ENCODE measurements at regions not wholly inside any gene's neighbourhood (a gene's known extent, or its start where the extent isn't known, plus 50 kb on each side); places are given as distances from the start of the nearest gene placed in this dataset.

DNA sequence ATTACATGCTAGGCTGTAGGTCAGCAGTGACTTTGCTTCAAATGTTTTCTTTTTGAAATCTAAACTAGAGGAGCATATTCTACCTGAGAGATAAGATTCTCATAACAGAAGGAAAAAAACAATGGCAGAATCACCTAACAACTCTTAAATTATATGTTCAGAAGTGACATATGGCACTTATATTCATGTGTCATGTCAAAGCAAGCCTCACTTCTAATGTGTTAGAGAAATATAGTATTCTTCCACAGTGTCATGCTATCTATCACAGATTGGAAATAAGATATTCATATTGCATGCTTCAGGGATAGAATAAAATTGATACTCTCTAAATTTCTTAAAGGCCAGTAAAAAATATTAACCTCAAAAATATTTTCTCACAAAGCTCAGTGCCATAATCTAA, 874.6 kb upstream of the PRMT6 start:
- ATAC-seq, result no peak

DNA sequence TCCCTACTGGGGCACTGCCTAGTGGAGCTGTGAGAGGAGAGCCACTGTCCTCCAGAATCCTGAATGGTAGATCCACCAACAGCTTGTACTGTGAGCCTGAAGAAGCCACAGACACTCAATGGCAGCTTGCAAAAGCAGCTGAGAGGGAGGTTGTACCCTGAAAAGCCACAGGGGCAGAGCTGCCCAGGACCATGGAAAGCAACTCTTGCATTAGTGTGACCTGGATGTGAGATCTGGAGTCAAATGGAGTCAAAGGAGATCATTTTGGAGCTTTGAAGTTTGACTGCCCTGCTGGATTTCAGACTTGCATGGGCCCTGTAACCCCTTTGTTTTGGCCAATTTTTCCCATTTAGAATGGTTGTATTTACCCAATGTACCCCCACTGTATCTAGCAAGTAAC, 871.4 kb upstream of the PRMT6 start:
- no peak for ATAC-seq

DNA sequence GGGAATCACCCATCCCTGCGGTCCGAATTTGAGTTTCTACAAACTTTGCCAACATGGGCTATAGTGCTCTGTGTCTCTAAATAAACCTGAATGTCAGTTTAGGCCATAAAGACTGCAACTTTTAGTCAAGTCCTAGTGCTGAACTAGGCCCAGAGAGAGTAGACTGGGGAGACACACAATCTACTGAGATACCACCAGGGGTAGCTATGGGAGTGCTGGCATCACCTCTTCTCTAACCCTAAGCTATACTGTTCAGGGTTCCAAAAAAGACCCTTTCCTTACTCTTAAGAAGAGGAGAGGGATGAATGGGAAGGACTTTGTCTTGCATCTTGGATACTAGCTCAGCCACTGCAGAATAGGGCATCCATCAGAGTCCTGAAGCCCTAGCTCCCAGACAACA, 866.7 kb upstream of the PRMT6 start:
- no peak for ATAC-seq

DNA sequence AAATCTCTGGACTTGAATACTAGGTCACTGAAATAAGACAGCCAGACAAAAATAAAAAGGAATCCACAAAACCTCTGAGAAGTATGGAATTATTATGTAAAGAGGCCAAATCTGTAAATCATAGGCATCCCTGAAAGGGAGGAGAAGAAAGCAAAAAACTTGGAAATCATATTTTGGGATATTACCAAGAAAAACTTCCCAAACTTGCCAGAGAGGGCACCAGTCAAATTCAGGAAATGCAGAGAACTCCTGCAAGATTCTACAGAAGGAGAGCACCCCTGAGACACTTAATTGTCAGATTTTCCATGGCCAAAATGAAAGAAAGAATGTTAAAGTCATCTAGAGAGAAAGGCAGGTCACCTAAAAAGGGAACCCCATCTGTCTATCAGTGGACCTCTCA, 862.3 kb upstream of the PRMT6 start:
- no peak for ATAC-seq

DNA sequence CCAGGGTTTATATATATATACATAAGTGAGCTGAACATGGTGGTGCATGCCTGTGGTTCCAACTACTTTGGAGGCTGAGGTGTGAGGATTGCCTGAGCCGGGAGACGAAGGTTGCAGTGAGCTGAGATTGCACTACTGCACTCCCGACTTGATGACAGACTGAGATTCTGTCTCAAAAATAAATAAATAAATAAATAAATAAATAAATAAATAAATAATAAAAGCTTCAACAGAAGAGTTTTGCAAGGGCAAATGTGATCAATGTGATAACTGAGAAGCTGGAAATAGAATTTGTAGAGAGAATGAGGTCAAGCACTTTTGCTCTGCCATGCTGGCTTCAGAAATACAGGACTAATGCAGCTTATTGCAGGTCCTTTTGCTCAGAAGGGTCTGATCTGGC, 855.8 kb upstream of the PRMT6 start:
- no peak for ATAC-seq

DNA sequence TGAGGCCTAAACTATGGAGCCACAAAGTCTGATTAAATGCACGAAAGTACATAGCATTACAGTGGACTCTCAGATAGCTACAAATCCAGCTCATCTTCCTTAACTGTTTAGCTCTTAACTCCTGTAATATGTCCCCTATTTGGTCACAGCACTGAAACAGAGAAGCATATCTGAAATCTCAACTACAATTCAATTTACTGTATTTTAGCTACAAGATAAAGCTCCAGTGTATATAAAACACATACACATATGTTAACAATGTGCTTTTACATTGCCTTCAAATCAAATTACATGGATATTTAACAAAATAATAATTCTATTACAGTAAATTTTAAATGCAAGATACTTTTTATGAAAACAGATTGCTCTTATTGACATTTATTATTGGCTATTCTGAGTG, 849.3 kb upstream of the PRMT6 start:
- ATAC-seq, result no peak

DNA sequence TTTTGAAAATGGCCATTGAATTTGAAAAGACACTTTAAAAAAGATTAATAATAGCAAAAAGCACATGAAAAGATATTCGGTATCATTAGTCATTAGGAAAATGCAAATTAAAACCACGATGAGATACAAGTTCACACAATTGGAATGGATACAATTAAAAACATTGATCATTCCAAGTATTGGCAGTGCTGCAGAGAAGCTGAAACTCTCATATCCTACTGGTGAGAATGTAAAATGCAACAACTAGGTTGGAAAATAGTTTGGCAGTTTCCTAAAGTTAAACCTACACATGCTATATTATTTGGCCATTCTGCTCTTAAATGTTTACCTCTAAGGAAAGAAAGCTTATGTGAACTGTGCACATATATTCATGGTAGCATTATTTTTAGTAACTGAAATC, 838.7 kb upstream of the PRMT6 start:
- no peak for ATAC-seq

DNA sequence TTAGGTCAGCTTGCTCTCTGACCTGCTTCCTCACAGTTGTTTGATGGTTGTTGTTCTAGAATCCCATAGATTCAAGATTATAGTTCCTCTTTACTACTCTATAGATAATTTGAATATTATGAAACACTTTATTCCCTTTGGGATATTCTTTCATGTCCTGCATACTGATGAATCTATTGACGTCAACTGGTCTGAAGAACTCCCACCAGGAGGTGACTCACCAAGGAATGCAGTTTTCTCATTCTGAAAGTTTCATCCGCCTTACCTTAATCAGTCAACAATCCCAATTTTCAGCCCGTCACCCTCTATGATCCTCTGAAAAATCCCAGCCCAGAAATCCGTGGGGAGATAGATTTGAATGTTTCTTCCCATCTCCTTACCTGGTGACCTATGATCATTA, 834.1 kb upstream of the PRMT6 start:
- ATAC-seq, result no peak

DNA sequence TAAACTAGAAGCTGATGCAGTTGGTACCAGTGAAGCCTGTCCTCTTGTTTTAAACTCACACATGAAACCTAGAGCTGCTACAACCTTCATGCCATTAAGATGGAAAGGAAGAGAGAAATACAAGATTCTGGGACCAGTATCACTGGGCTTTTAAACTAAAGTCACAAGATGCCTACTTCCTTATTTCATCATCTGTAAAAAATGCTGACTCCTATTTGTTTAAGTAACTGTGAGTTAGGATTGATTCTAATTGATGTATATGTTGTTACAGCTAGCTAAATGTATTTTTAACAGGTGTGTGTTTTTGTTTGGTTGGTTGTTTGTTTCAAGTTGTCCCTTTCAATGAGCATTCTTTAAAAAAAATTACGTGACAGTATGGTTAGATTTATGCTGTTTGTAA, 833.3 kb upstream of the PRMT6 start:
- ATAC-seq, result no peak

DNA sequence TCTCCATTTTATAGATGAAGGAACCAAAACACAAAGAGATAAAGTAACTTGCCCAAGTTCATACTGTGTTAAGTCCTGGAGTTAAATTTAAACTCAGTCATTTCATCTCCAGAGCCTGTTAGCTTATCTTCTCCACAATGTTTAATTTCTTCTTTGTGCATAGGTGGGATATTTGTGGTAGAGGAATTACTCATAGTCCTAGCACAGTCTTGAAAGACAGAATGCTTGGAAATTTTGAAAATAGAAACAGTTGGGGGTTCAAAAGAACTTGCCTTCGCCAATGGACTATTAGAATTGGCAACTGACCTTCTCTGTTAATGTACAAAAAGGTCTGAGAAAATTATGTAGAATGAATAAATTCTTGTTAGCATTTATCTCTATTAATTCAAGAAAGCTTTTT, 832.0 kb upstream of the PRMT6 start:
- ATAC-seq, result no peak

DNA sequence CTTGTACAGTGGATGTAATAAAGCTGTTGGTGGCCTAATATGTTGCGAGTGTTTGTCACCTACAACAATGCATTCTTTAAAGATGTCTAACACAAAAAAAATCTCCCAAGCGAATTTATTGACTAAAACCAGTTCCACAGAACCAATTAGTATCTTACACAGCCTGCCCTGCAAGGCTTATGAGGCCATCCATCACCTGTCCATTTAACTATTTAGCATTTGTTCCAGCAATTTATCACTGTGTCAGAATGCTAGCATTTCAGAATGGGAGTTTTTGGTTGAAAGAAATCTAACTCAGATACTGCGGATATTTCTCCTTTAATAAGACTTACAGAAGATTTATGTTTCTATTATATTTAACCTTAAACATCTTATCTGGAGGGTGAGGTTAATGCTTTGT, 831.1 kb upstream of the PRMT6 start:
- no peak for ATAC-seq

DNA sequence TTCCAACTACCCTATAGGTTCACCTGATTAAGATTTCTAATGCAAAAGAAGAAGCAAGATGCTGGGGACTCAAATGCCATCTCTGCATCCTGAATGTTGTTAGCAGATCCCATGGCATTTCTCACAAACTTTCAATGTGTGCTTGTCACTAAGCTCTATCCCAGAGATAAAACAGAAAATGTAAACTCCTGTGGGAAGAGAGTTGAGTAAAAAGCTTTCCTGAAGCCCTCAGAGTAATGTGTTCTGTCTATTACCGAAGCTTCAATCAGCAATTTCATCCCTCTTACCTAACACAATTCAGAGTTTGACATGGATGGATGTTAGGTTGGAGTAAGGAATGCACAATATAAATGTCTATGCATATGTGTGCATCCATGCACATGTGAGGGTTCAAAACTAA, 829.9 kb upstream of the PRMT6 start:
- no peak for ATAC-seq

DNA sequence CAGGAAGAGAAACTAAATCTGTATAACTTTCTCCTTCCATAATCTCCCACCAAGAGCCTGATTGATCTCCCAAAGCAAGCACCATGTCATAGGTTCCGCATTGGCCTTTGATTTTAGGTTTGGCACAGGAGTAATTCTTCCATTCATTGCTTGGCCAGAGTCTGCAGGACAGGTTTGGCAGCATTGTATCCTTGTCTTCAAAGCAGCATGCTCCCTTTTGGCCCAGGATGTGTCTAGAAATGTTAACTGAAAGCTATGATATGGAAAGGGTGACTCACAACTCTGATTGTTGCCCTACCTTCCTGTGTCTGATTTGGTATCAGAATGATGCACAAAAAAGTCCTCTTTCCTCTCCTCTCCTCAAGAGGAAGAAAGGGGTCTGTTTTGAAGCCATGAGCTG, 824.3 kb upstream of the PRMT6 start:
- ATAC-seq, result no peak

DNA sequence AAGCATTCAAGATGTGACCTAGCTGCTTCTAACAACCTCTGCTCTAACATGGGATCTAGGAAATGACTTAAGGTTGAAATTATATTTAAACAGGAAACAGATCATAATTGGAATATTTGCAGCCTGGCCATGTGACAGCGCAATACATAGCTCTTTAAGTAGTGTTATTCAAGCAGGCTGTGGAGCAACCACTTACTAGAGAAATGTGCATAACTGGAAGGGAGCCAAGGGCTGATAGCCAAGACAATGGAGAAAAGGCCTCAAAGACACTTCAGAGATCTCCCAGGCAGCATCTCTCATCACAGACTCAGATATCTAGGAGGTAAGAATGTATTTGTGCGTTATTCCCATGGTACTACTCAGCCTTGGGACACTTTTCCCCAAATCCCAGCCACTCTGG, 823.0 kb upstream of the PRMT6 start:
- no peak for ATAC-seq

DNA sequence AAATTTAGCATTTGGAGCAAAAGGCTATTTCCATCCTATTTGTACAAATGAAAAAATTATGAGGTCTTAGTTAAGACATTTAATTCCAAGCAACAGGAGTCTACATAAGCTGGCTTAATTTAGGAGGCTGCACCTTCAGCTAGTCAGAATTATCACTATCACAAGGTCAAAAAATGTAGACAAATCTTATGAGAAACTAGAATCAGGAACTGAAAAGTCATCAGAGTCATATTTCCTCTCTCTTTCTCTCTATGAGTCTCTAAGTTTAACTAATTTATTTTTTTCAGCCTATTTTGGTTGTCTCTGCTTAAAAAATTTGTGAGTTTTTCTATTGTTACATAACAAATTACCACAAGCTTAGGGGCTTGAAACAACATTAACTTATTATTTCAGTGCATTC, 807.1 kb upstream of the PRMT6 start:
- no peak for ATAC-seq

DNA sequence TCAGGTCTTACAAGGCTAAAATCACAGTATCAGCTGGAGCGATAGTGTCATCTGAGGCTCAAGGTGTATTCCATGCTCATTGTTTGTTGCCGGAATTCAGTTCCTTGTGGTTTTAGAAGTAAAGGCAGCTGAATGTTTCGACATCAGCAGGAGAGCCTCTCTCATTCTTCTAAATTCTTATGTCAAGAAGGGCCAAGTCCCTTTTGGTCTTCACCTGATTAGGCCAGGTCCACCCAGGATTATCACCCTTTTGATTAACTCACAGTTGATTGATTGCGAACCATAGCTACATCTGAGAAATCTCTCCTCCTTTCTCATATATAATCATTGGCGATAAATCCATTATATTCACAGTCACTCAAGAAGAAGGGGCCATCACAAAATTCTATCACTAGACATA, 806.7 kb upstream of the PRMT6 start:
- ATAC-seq, result no peak

DNA sequence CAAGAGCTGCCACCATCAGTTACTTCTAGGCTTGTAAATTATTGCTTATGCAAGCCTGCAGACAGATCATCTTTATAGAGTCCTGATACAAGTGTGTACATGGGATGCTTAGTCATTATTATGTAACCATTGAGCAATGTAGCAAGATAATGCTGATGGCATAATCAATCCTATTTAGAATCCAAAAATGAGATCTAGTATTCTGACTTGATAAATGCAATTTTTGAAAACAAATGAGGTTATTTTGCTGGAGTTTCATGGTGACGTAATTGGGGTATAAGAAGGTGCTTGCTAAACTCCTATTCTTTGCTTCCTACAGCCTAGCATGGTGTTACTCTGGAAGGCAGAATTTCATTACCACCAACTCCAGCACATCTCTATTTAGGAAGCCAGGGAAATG, 801.7 kb upstream of the PRMT6 start:
- no peak for ATAC-seq

DNA sequence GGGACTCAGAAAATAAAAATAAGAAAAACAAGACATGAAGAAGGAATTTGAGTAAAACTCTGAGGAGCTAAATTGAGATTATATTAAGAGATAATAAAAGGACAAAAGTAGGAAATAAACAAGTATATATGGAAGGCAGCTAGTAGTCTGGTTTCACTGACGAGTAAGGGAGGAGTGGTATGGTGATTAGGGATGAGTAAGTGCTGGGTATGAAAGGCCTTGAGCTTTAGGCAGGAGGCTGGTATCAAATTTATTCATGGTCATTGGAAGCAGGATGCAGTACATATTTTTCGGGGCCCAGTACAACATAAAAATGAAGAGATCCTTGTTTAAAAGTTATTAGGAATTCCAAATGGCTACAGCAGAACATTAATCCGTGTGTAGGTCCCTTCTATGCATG, 789.7 kb upstream of the PRMT6 start:
- ATAC-seq, result no peak

DNA sequence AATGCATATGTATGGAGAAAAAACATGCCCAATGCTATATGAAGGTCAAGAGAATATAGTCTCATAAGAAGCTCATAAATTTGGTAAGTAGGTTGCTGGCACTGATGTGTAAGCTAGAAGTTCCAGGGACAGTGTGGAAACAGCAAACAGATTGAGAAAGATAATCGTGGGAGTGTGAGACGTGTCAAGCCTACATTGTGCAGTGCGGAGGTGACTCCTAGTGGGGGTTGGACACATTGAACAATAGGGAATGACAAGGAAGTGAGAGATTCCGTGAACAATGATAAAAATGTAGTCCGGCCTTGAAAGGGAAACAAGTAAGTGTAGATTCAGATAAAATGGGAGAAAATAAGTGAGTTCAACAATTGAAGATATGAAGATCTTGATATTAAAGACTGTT, 788.4 kb upstream of the PRMT6 start:
- no peak for ATAC-seq

DNA sequence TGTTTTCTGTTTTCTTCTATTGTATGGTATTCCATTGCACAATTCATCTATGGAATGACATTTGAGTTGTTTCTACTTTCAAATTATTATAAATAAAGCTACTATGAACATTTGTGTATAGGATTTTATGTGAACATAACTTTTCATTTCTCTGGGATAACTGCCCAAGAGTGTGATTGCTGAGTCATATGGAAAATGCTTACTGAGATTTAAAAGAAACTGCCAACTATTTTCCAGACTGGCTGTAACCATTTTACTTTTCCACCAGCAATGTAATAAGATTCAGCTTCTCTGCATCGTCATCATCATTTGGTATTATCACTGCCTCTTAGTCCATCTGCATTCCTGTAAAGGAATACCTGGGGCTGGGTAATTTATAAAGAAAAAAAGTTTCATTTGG, 779.6 kb upstream of the PRMT6 start:
- no peak for ATAC-seq

DNA sequence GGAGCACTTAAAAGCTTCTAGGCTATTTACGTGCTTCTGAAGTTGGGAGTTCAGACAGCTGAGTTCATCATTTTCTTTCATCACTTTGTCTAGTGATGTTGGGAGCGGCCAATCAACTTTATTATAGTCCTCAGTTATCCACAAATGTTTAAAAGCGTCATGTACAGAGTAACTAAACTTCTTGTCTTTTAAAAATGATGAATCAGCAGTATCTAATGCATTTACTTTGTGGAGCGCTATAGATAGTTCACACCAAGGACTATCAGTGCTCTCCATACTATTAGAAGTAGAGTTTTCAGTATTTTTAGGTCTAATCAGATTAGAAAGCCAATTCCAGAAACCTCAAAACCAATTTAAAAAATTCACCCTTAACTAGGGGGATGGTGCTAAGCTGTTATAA, 778.7 kb upstream of the PRMT6 start:
- no peak for ATAC-seq

DNA sequence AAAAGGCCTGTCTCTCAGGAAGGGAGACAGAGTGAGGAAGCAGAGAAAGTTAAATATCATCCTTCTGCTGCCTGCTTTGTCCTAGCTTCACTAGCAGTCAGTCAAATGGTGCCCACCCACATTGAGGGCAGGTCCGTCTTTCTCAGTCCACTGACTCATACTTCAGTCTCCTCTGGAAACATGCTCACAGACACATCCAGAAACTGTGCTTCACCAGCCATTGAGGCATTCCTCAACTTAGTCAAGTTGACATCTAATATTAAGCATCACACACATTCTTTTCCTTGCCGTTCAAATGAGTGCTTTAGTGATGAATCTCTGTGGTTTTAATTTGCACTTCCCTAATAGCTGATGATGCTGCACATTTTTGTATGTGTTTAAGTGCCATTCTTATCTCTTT, 777.8 kb upstream of the PRMT6 start:
- no peak for ATAC-seq

DNA sequence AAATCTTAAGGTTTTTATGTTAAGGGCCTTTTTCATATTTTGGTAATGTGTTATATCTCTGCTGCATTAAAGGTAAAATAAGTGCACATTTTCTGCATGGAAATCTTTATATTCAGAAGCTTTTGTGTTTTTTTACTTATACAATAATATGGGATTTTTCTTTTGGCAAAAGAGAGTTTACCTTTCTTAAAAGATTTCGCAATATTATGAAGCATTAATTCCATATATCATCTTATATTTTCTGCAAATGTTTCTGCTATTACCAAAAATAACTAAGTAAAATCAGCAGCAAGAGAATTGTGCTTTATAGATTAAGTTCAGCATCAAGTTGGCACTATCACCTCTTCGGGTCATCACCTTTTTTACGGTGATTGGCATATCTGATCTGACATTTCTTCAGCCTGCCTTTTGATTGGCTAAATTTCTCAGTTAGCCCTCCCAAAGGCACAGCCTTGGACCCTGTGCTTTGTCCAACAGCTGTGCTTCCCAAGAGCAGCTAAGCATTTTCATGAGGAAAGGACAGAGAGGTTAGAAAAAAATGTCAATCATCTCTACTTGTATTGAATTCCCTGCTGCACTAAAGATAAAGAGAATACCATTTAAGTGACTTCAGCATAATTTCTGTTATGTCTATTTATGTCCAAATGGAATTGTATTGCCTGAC, 767.1 kb upstream of the PRMT6 start:
- ATAC-seq, result no peak

DNA sequence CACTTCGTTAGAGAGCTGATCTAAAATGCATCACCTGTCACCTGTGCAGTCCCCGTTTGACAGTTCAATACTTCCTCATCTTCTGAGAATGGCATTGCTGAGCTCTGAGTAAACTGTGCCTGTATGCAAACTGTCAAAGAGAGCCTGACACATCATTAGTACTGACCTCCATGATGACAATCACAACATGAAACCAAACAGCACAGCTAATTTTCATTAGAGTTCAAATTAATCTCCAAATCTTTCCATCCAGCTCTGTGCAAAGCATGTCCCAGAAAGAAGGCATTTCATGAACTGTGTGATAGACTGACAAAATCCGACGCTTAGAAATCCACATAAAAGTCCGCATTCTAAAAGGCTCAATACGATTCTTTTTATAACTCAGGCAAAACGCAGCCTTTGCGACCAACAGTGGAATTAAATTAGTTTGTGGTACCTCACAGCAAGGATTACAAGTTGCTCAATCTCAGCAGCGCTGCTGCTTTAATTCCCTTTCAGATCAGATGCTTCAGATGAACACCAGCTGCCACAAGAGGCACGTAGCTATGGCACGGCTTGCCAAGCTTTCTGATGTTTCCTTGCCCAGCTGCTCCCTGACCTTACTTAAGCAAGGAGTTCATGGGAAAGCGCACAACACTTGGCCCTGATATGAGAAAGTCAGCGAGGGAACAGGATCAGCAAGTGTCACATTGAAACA, 765.5 kb upstream of the PRMT6 start:
- no peak for ATAC-seq

DNA sequence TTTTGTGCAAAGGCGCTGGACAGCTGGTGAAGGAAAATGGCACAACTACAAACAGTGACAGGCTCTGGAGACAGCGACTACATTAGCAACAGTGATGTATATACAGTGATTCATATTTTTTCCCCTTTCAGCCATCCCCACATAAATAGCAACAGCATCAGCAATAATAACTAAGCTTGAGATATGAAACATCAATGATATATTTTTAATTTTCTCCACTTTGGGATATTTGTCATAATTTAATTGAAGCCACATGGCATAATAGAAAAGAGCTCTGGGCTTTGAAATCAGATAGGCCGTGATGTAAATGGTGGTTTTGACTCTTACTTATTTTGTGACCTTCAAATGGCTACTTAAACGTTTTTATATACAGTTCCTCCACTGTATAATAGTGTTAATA, 764.3 kb upstream of the PRMT6 start:
- no peak for ATAC-seq
